ENCODE measurements at regions not wholly inside any gene's neighbourhood (a gene's known extent, or its start where the extent isn't known, plus 50 kb on each side); places are given as distances from the start of the nearest gene placed in this dataset.

DNA sequence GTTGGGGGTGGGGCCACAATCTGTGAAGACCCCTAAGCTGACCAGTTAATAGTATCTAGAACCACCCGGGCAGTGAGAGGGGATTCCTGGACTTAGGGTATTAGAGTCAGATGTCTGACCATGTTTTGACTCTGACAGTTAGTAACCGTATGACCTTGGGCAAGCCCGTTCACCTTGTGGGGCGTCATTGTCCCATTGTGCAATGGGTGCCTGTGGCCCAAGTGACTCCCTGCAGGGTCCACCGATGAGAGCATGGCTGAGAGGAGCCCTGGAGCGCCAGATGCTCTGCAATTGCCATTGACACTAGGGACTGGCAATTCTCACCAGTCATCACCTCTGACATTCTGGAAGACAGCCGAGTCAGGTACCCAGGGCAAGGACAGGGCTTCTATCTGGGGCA lies 225.9 kb upstream of the CSF3R start:
- no peak for DNase-seq (ENCODE audit: low spot score)
- TF ChIP-seq, protein P1, sequence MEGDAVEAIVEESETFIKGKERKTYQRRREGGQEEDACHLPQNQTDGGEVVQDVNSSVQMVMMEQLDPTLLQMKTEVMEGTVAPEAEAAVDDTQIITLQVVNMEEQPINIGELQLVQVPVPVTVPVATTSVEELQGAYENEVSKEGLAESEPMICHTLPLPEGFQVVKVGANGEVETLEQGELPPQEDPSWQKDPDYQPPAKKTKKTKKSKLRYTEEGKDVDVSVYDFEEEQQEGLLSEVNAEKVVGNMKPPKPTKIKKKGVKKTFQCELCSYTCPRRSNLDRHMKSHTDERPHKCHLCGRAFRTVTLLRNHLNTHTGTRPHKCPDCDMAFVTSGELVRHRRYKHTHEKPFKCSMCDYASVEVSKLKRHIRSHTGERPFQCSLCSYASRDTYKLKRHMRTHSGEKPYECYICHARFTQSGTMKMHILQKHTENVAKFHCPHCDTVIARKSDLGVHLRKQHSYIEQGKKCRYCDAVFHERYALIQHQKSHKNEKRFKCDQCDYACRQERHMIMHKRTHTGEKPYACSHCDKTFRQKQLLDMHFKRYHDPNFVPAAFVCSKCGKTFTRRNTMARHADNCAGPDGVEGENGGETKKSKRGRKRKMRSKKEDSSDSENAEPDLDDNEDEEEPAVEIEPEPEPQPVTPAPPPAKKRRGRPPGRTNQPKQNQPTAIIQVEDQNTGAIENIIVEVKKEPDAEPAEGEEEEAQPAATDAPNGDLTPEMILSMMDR (IDR thresholded peaks at IDR 0.05; ENCODE audit: extremely low read depth, missing control alignments) = no peak

DNA sequence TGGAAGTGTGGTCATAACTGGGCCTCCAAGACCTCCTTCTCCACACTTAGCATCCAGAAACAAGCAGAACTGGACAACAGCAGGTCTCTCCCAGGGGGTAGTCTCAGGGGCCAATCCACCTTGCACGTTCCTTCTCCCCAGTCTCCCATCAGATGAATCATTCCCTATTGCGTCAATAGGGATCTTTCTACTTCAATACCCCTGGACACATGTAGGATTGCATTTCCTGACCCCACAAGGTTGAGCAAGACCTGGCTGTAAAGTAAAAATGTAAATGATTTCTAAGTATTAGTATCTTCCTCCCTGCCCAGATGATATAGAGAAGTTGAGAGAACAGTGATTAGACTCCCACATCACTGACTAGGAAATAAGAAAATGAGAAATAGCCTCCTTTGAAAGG lies 224.5 kb upstream of the CSF3R start:
- DNase-seq (ENCODE audit: low spot score) = no peak

DNA sequence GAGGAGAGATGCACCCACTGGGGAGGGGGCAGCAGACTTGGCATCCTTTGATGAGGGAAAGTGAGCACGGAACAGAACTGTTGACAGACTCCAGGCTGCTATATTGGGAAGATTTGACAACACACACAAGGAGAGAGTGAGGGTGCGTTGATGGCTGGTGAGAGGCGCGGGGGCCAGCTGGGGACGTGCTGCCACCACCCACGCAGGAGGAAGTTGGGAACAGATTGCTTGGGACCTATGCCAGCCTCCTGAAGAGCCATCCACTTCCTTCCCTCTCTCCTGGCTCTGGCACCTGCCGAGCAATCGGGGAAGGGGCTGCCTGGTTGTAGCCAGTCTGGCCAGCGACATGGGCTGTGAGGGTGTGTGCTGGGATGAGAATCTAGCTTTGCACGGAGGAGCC lies 223.7 kb upstream of the CSF3R start:
- TF ChIP-seq, protein P1 (IDR thresholded peaks at IDR 0.05; ENCODE audit: extremely low read depth, missing control alignments) = no peak
- DNase-seq (ENCODE audit: low spot score) = no peak

More for the DNA sequence above, 224.5 kb upstream of the CSF3R start:
- TF ChIP-seq, protein P1 (IDR thresholded peaks at IDR 0.05; ENCODE audit: extremely low read depth, missing control alignments) = no peak

DNA sequence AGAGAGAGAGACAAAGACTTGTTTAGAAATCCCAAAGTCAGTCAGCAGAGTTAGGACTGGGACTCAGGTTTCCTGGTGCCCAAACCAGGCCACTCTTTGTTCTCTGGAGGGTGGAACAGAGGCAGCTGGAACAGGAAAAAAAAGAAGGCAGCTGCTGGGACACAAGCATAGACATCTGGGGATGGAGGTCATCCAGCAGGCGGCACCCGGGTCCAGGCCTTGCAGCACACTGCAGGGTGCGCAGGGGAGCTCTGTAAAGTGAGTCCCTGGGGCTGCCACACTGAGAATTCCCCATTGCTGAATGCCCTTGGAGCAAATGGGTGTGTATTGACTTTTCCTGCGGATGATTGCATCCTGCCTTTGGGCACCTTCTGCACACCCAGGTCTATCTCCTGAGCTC lies 222.9 kb upstream of the CSF3R start:
- DNase-seq (ENCODE audit: low spot score) = no peak

DNA sequence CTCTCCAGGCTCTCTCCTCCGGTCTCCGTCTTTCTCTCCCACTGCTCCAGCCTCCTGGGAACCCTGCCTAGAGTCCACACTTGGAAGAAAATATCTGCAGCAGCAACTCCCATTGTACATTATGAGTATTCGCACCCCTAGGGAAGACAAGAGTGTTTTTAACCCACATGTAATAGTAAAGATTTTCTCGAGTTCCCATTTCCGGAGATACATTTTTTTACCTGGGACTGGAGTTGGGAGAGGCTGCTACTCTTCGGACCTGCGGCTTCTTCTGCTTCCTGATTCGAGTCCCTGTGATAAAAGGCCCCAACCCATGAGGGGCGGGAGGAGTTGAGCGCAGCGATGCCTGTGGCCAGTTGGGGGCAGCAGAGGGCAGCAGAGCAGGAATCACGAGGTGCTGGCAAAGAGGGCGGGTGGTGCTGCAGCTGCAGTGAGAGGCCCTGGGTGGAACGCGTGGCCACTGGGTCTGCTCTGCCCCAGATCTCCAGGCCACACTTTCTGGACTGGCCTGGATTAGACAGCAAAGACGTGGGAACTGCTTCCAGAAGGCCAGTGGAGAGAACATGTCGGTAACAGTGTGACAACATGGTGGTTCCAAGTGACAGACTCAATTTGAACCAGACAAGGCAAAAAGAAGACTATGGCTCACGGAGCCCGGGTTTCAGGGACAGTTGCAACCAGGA lies 221.0 kb upstream of the CSF3R start:
- TF ChIP-seq, protein P1 (IDR thresholded peaks at IDR 0.05; ENCODE audit: extremely low read depth, missing control alignments) = peak; percentile 96
- DNase-seq (ENCODE audit: low spot score) = peak; percentile 81

More for the DNA sequence above, 222.9 kb upstream of the CSF3R start:
- TF ChIP-seq, protein P1 (IDR thresholded peaks at IDR 0.05; ENCODE audit: extremely low read depth, missing control alignments) = no peak

DNA sequence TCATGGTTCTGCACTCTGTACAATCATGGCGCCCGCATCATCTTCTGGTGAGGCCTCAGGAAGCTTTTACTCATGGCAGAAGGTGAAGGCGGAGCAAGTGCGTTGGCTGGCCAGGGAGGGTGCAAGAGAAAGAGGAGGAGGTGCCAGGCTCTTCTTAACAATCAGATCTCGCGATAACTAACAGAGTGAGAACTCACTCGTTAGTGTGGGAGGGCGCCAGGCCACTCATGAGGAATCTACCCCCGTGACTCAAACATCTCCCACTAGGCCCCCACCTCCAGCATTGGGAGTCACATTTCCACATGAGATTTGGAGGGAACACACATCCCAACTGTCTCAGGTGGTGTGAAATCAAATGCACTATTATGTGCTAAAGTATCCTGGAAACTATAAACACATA lies 220.2 kb upstream of the CSF3R start:
- no peak for DNase-seq (ENCODE audit: low spot score)
- TF ChIP-seq, protein P1 (IDR thresholded peaks at IDR 0.05; ENCODE audit: extremely low read depth, missing control alignments) = no peak

DNA sequence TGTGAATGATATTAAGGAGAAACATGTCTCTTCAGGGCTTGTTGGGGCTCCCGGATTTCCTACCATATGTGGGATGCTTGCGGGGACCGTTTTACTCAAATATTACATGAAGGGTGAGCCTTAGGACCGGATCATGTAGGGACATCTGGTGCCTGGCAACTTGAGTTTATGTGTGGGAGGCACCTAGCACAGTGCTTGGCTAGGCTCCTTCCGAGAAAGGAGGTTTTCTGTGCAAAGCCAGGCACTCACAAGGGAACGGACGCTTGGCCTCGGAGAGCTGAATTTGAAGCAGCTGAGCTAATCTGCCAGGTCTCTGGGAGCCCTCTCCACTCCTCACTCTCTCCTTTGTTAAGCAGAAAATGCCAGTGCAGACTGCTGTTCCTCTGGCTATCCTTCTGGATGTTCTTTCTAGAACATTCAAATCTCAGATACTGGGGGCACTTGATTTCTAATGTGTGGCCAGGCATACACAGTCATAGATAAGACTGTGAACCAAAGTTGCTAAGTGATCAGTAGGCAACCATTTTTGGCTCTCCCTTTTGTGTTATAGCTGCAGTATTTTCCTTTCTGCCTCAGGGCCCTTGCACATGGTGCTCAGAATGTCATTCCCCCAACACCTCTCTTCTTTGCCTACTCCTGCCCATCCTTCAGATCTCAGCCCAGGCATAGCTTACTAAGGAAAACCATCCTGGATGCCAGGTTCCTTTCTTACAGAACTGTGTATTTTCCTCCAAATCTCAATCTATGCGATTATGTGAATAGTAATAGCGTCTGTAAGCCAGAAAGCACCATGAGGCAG lies 216.6 kb upstream of the CSF3R start:
- TF ChIP-seq, protein P1 (IDR thresholded peaks at IDR 0.05; ENCODE audit: extremely low read depth, missing control alignments) = no peak
- DNase-seq (ENCODE audit: low spot score) = no peak

All from GM20000 (cell line).